ENCODE measurements at regions not wholly inside any gene's neighbourhood (a gene's known extent, or its start where the extent isn't known, plus 50 kb on each side); places are given as distances from the start of the nearest gene placed in this dataset.

DNA sequence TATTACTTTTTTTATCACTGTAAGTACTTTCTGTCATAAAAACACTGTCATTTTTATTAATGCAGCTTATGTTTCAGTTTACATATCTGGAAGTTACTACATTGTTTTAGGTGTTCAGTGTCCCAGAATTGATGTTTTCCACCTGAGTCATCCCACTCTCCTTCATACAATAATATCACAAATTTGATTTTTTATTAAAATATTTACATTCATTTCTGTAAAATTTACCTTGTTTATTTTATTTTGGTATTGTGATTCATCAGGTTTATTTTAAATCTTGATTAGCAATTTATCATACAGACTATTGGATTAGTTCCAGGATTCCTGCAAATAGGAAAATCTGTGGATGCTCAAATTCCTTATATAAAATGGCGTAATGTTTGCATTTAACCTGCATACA is 1662.9 kb downstream of the SUCLG1 start:
- DNase-seq (ENCODE audit: low read depth): no peak
- TF ChIP-seq, protein P1, sequence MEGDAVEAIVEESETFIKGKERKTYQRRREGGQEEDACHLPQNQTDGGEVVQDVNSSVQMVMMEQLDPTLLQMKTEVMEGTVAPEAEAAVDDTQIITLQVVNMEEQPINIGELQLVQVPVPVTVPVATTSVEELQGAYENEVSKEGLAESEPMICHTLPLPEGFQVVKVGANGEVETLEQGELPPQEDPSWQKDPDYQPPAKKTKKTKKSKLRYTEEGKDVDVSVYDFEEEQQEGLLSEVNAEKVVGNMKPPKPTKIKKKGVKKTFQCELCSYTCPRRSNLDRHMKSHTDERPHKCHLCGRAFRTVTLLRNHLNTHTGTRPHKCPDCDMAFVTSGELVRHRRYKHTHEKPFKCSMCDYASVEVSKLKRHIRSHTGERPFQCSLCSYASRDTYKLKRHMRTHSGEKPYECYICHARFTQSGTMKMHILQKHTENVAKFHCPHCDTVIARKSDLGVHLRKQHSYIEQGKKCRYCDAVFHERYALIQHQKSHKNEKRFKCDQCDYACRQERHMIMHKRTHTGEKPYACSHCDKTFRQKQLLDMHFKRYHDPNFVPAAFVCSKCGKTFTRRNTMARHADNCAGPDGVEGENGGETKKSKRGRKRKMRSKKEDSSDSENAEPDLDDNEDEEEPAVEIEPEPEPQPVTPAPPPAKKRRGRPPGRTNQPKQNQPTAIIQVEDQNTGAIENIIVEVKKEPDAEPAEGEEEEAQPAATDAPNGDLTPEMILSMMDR (IDR thresholded peaks at IDR 0.05; ENCODE audit: insufficient read depth, low read length): no peak
- H3K4me3 ChIP-seq (ENCODE audit: low read depth, low read length): no peak overlapping the region

GRCh38 chr2:82795446-82795845 is 1663.6 kb downstream of the SUCLG1 start:
- TF ChIP-seq, protein P1 (IDR thresholded peaks at IDR 0.05; ENCODE audit: insufficient read depth, low read length): no peak
- H3K4me3 ChIP-seq (ENCODE audit: low read depth, low read length): no peak overlapping the region
- DNase-seq (ENCODE audit: low read depth): peak; percentile 39

DNA sequence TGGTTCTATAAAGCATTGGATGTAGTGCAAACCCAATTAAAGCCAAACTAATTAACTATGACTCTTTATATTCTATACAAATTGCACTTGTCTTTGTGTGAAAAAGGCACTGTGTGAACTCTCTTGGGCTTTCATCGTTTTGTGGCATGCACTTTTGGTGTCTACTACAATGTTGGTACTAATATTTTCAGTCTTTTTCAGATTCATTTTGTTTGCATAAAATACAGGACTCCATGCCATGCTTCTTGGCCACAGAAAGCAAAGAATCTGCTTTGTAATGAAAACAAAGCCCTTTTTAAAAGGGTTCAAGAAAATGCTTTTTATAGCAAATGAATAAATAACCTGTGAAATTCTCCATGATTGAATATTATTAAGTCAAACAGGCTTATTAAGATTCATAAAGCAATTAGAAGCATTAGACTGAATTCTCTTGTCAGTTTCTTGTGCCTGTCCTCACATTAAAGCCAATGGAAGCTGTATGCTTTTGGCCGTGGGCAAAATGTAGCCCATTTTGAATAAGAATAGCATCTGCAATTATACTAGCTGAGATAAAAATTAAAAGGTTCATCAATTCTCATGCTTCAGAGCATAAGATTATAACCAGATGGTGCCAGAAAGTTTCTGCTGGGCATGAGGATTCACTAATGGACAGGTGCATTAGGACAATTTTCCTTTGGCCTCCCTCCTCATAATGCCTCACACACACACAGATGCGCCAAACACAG is 1665.2 kb downstream of the SUCLG1 start:
- DNase-seq (ENCODE audit: low read depth): no peak

DNA sequence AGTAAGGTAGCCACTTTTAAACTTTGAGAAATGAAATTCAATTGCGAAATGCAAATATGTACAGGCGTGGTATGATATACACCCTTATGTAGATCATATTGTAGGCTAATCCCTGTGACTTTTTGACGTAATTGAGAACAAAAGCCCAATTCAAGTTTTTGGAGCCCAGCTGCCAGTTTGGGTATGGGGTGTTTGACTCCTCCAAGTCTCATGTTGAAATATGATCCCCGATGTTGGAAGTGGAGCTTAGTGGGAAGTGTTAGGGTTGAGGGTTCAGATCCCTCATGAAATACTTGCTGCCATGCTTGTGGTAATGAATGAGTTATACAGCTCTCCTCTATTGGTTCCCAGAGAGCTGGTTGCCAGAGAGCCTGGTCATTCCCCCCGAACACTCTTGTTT is 1666.8 kb downstream of the SUCLG1 start:
- TF ChIP-seq, protein P1 (IDR thresholded peaks at IDR 0.05; ENCODE audit: insufficient read depth, low read length): no peak
- DNase-seq (ENCODE audit: low read depth): no peak

More for the DNA sequence above, 1665.2 kb downstream of the SUCLG1 start:
- H3K4me3 ChIP-seq (ENCODE audit: low read depth, low read length): no peak overlapping the region
- TF ChIP-seq, protein P1 (IDR thresholded peaks at IDR 0.05; ENCODE audit: insufficient read depth, low read length): no peak

DNA sequence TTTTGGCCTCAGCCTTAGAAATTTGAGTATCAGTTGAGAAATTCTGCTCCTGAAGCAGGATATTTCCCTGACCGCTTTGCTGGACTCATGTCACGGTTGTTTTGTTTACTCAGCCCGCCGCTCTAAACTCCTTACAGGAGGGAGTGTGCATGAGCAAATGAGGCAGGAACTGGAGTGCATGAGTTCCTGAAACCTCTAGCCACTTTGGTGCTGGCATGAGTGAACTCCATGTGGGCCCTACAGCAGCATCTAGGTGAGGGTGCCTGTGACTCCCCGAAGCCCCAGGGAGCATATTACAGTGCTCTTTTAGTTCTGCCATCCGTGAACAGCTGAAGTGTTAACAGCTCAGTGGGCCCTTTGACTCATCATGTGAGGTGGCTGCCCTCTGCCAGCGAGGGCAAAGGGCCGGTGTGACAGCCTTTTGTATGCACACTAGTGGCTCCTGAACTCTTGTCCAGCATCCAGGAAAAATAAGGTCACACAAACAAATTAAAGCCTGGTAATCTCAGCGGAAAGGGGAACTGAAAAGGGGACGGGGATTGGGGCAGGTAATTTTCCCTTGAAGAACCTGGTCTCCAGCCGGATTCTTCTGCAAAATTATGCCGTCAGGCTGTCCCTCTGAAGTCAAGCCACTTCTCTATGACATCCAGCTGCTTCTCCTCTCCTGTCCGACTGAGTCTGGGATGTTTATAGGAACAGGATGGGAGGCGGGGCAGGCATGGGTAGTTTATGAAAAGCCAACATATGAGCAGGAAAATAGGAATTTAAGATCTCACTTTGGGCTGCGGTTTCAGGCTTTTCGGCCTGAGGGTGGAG is 1668.7 kb downstream of the SUCLG1 start:
- no peak overlapping the region for H3K4me3 ChIP-seq (ENCODE audit: low read depth, low read length)
- peak; percentile 32 for DNase-seq (ENCODE audit: low read depth)
- TF ChIP-seq, protein P1 (IDR thresholded peaks at IDR 0.05; ENCODE audit: insufficient read depth, low read length): no peak

More for the DNA sequence above, 1666.8 kb downstream of the SUCLG1 start:
- no peak overlapping the region for H3K4me3 ChIP-seq (ENCODE audit: low read depth, low read length)

DNA sequence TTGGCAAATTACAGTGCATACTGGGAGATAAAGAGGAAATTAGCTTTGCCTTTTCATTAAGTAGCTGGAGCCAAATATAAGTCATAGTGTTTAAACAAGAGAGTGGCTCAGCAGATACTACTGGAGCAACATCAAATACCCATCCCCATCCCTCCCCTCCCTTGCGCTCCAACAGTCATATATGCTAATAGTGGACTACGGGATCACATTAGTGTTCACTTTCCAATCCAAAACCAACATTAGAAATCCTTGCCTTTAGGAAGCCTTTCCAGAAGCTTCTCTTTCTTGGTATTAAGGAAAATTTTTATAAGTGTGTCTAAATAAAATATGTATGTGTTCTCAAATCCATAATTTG is 1669.3 kb downstream of the SUCLG1 start:
- H3K4me3 ChIP-seq (ENCODE audit: low read depth, low read length): no peak overlapping the region
- TF ChIP-seq, protein P1 (IDR thresholded peaks at IDR 0.05; ENCODE audit: insufficient read depth, low read length): no peak
- DNase-seq (ENCODE audit: low read depth): peak; percentile 13

Measured in fibroblast of the aortic adventitia (primary cell).